ENCODE measurements at regions not wholly inside any gene's neighbourhood (a gene's known extent, or its start where the extent isn't known, plus 50 kb on each side); places are given as distances from the start of the nearest gene placed in this dataset.

DNA sequence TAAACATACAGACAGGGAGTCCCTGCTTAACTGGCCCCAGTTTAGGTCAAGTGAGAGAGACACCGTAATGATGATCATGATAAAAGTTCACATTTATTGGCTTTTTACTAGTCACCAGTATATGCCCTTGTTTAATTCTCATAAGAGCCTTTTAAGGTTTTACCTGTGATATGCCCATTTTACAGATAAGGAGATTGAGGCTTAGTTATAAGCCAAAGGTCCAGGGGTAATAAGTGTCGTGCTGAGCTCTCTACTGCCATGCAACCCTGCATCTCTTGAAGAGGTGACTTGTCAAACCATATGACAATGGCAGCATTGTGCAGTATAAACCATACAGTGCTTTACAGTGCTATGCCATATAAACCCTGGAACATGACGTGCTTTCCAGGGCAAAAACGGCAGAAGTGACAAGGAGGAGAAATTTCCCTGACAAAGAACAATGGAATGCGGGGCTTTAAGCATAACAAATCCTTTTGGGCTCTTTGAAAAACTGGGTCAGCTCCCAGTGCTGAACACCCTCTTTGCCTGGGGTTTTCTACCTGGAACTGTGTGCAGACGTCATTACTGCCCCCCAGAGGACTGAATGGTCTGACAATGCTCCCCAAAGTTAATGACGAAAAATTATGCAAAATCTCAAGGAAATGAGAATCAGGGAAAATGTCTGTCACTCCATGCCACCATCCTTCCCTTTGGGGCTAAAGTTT lies 59.7 kb upstream of the C14orf132 start:
- Mint-ChIP-seq H3K27ac (no peak overlapping the region), H3K9me3 (no peaks in the 10 kb centered on the region), H3K27me3 (peaks cover 13 to 35% of the 10 kb centered on the region in 2 donors), H3K36me3 (no peaks in the 10 kb centered on the region), H3K4me3 (no peak overlapping the region), H3K4me1 (no peaks in the 10 kb centered on the region)
- no peak for DNase-seq
- CTCF ChIA-PET, result no interaction called here
- H3K4me3 ChIP-seq (ENCODE audit: low read length), result no peak overlapping the region
- H3K27me3 ChIP-seq (ENCODE audit: insufficient read depth, low read length, poor library complexity, severe bottlenecking), result peaks cover 9% of the 10 kb centered on the region
- H3K27ac ChIP-seq (ENCODE audit: low read depth, low read length), result no peak overlapping the region
- POLR2A ChIA-PET, result no interaction called here
- no peaks in the 10 kb centered on the region for H3K9me3 ChIP-seq (ENCODE audit: low read length)
- H3K36me3 ChIP-seq (ENCODE audit: insufficient read depth, low read length), result no peaks in the 10 kb centered on the region
- H3K4me1 ChIP-seq (ENCODE audit: insufficient read depth, low read length), result no peaks in the 10 kb centered on the region

GRCh38 chr14:95980402-95980801 lies 58.8 kb upstream of the C14orf132 start:
- no peaks in the 10 kb centered on the region for H3K9me3 Mint-ChIP-seq
- Histone ChIP-seq H3K27ac (ENCODE audit: low read depth, low read length) (no peak overlapping the region), H3K4me3 (ENCODE audit: low read length) (no peak overlapping the region), H3K9me3 (ENCODE audit: low read length) (no peaks in the 10 kb centered on the region), H3K36me3 (ENCODE audit: insufficient read depth, low read length) (no peaks in the 10 kb centered on the region), H3K27me3 (ENCODE audit: insufficient read depth, low read length, poor library complexity, severe bottlenecking) (peaks cover 9% of the 10 kb centered on the region), H3K4me1 (ENCODE audit: insufficient read depth, low read length) (no peaks in the 10 kb centered on the region)
- H3K4me3 Mint-ChIP-seq, result no peak overlapping the region
- peaks cover 14 to 39% of the 10 kb centered on the region in 2 donors for H3K27me3 Mint-ChIP-seq
- DNase-seq, result no peak
- H3K27ac Mint-ChIP-seq, result no peak overlapping the region
- H3K36me3 Mint-ChIP-seq, result no peaks in the 10 kb centered on the region
- CTCF ChIA-PET, result no interaction called here
- no peaks in the 10 kb centered on the region for H3K4me1 Mint-ChIP-seq
- POLR2A ChIA-PET, result no interaction called here

DNA sequence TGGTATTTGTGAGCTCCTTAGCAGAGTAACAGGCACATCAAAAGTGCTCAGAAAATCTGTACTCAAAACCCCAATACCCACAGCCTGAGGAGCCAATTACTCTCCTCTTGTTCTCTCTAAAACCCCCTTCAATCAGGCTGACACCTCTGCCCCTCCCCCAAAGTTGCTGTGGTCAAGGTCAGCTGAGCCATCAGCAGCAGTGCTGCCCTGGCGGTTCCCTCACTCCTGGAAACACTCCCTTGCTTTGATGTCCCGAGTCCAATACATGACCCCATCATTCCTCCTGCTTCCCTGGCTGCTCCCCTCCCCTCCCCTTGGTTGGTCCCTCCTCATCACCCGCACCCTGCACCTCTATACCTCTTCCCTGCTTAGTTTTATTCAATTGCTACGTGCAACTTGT lies 57.2 kb upstream of the C14orf132 start:
- no peaks in the 10 kb centered on the region for H3K9me3 Mint-ChIP-seq
- Histone ChIP-seq H3K27me3 (ENCODE audit: insufficient read depth, low read length, poor library complexity, severe bottlenecking) (peaks cover 12% of the 10 kb centered on the region), H3K4me1 (ENCODE audit: insufficient read depth, low read length) (no peaks in the 10 kb centered on the region), H3K4me3 (ENCODE audit: low read length) (no peak overlapping the region), H3K9me3 (ENCODE audit: low read length) (no peaks in the 10 kb centered on the region), H3K36me3 (ENCODE audit: insufficient read depth, low read length) (no peaks in the 10 kb centered on the region), H3K27ac (ENCODE audit: low read depth, low read length) (no peak overlapping the region)
- no peaks in the 10 kb centered on the region for H3K36me3 Mint-ChIP-seq
- H3K4me3 Mint-ChIP-seq, result no peak overlapping the region
- ChIA-PET POLR2A (no interaction called here), CTCF (no interaction called here)
- peaks cover 14 to 51% of the 10 kb centered on the region in 2 donors for H3K27me3 Mint-ChIP-seq
- no peak for DNase-seq
- no peaks in the 10 kb centered on the region for H3K4me1 Mint-ChIP-seq
- H3K27ac Mint-ChIP-seq, result no peak overlapping the region

GRCh38 chr14:95984206-95984605 lies 55.0 kb upstream of the C14orf132 start:
- no peak overlapping the region for H3K27ac Mint-ChIP-seq
- no peaks in the 10 kb centered on the region for H3K36me3 ChIP-seq (ENCODE audit: insufficient read depth, low read length)
- H3K4me1 ChIP-seq (ENCODE audit: insufficient read depth, low read length), result no peaks in the 10 kb centered on the region
- H3K4me1 Mint-ChIP-seq, result no peaks in the 10 kb centered on the region
- H3K36me3 Mint-ChIP-seq, result no peaks in the 10 kb centered on the region
- no peaks in the 10 kb centered on the region for H3K9me3 ChIP-seq (ENCODE audit: low read length)
- H3K27ac ChIP-seq (ENCODE audit: low read depth, low read length), result no peak overlapping the region
- H3K4me3 ChIP-seq (ENCODE audit: low read length), result no peak overlapping the region
- H3K4me3 Mint-ChIP-seq, result no peak overlapping the region
- ChIA-PET POLR2A (no interaction called here), CTCF (interaction anchor here (1.5 kb wide), 1 partner anchor 10 kb away, joined by 5 read pairs; no protein-coding TSS in a partner anchor)
- DNase-seq, result no peak
- peaks cover 11% of the 10 kb centered on the region for H3K27me3 ChIP-seq (ENCODE audit: insufficient read depth, low read length, poor library complexity, severe bottlenecking)
- H3K27me3 Mint-ChIP-seq, result peaks cover 21 to 63% of the 10 kb centered on the region in 2 donors
- no peaks in the 10 kb centered on the region for H3K9me3 Mint-ChIP-seq
